B cell (primary cell): ENCODE measurements at regions not wholly inside any gene's neighbourhood (a gene's known extent, or its start where the extent isn't known, plus 50 kb on each side); places are given as distances from the start of the nearest gene placed in this dataset.

Experiments
- EZH2 ChIP-seq: IDR thresholded peaks from 2 replicates; pipeline ENCODE4 v1.6.1; 2012; ENCODE audit warnings: borderline replicate concordance, low read depth, mild to moderate bottlenecking, moderate library complexity, low read length; ENCODE audit not compliant: insufficient read depth, poor library complexity, severe bottlenecking
- TF ChIP-seq, protein P1 (sequence below): fragments of 200-600 bp; IDR thresholded peaks from one replicate; pipeline ENCODE4 v1.8.0; 2022; ENCODE audit warnings: antibody characterized with exemption, mild to moderate bottlenecking

- TF ChIP-seq, protein P1, sequence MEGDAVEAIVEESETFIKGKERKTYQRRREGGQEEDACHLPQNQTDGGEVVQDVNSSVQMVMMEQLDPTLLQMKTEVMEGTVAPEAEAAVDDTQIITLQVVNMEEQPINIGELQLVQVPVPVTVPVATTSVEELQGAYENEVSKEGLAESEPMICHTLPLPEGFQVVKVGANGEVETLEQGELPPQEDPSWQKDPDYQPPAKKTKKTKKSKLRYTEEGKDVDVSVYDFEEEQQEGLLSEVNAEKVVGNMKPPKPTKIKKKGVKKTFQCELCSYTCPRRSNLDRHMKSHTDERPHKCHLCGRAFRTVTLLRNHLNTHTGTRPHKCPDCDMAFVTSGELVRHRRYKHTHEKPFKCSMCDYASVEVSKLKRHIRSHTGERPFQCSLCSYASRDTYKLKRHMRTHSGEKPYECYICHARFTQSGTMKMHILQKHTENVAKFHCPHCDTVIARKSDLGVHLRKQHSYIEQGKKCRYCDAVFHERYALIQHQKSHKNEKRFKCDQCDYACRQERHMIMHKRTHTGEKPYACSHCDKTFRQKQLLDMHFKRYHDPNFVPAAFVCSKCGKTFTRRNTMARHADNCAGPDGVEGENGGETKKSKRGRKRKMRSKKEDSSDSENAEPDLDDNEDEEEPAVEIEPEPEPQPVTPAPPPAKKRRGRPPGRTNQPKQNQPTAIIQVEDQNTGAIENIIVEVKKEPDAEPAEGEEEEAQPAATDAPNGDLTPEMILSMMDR, result no peak
- TF ChIP-seq EZH2, result no peak
Observed at GRCh38 chr14:40955131-40955505, 651.6 kb upstream of the LRFN5 start.
